ENCODE measurements at regions not wholly inside any gene's neighbourhood (a gene's known extent, or its start where the extent isn't known, plus 50 kb on each side); places are given as distances from the start of the nearest gene placed in this dataset.

- Histone ChIP-seq H3K27ac (ENCODE audit: low read length) (no peak overlapping the region), H3K27me3 (ENCODE audit: control insufficient read depth in 1 of 2, insufficient read depth in 2 of 2, low read length in 2 of 2) (no peaks in the 10 kb centered on the region), H3K36me3 (ENCODE audit: control insufficient read depth in 2 of 2, insufficient read depth in 2 of 2, low read length in 2 of 2) (no peaks in the 10 kb centered on the region), H3K9me3 (ENCODE audit: control insufficient read depth in 2 of 2, low read length in 2 of 2) (no peaks in the 10 kb centered on the region), H3K9ac (ENCODE audit: low read length in 2 of 2) (no peak overlapping the region), H3K4me3 (ENCODE audit: low read length in 2 of 2) (no peak overlapping the region), H3K4me1 (ENCODE audit: control insufficient read depth, insufficient read depth, low read length) (peaks cover 7% of the 10 kb centered on the region)
Observed at GRCh38 chr10:28811639-28812349, 134.5 kb downstream of the BAMBI start.

GRCh38 chr10:28812384-28813372 lies 135.4 kb downstream of the BAMBI start:
- Histone ChIP-seq H3K4me1 (ENCODE audit: control insufficient read depth, insufficient read depth, low read length) (no peaks in the 10 kb centered on the region), H3K36me3 (ENCODE audit: control insufficient read depth in 2 of 2, insufficient read depth in 2 of 2, low read length in 2 of 2) (no peaks in the 10 kb centered on the region), H3K27ac (ENCODE audit: low read length) (no peak overlapping the region), H3K9ac (ENCODE audit: low read length in 2 of 2) (no peak overlapping the region), H3K9me3 (ENCODE audit: control insufficient read depth in 2 of 2, low read length in 2 of 2) (no peaks in the 10 kb centered on the region), H3K4me3 (ENCODE audit: low read length in 2 of 2) (no peak overlapping the region), H3K27me3 (ENCODE audit: control insufficient read depth in 1 of 2, insufficient read depth in 2 of 2, low read length in 2 of 2) (no peaks in the 10 kb centered on the region)

- Histone ChIP-seq H3K36me3 (ENCODE audit: control insufficient read depth in 2 of 2, insufficient read depth in 2 of 2, low read length in 2 of 2) (no peaks in the 10 kb centered on the region), H3K9me3 (ENCODE audit: control insufficient read depth in 2 of 2, low read length in 2 of 2) (no peaks in the 10 kb centered on the region), H3K9ac (ENCODE audit: low read length in 2 of 2) (no peak overlapping the region), H3K4me1 (ENCODE audit: control insufficient read depth, insufficient read depth, low read length) (no peaks in the 10 kb centered on the region), H3K4me3 (ENCODE audit: low read length in 2 of 2) (no peak overlapping the region), H3K27ac (ENCODE audit: low read length) (no peak overlapping the region), H3K27me3 (ENCODE audit: control insufficient read depth in 1 of 2, insufficient read depth in 2 of 2, low read length in 2 of 2) (no peaks in the 10 kb centered on the region)
Observed at GRCh38 chr10:28815681-28816080, 138.4 kb downstream of the BAMBI start.

- no peak overlapping the region for H3K4me3 ChIP-seq (ENCODE audit: low read length in 2 of 2)
- H3K27me3 ChIP-seq (ENCODE audit: control insufficient read depth in 1 of 2, insufficient read depth in 2 of 2, low read length in 2 of 2): peaks cover 0 to 2% of the 10 kb centered on the region in 2 donors
- H3K9ac ChIP-seq (ENCODE audit: low read length in 2 of 2): no peak overlapping the region
- no peaks in the 10 kb centered on the region for H3K36me3 ChIP-seq (ENCODE audit: control insufficient read depth in 2 of 2, insufficient read depth in 2 of 2, low read length in 2 of 2)
- H3K9me3 ChIP-seq (ENCODE audit: control insufficient read depth in 2 of 2, low read length in 2 of 2): no peaks in the 10 kb centered on the region
- no peaks in the 10 kb centered on the region for H3K4me1 ChIP-seq (ENCODE audit: control insufficient read depth, insufficient read depth, low read length)
- no peak overlapping the region for H3K27ac ChIP-seq (ENCODE audit: low read length)
Observed at GRCh38 chr10:28822719-28823464, 145.6 kb downstream of the BAMBI start.

- no peak overlapping the region for H3K9ac ChIP-seq (ENCODE audit: low read length in 2 of 2)
- no peaks in the 10 kb centered on the region for H3K4me1 ChIP-seq (ENCODE audit: control insufficient read depth, insufficient read depth, low read length)
- H3K27me3 ChIP-seq (ENCODE audit: control insufficient read depth in 1 of 2, insufficient read depth in 2 of 2, low read length in 2 of 2): peaks cover 0 to 2% of the 10 kb centered on the region in 2 donors
- no peaks in the 10 kb centered on the region for H3K9me3 ChIP-seq (ENCODE audit: control insufficient read depth in 2 of 2, low read length in 2 of 2)
- H3K27ac ChIP-seq (ENCODE audit: low read length): no peak overlapping the region
- H3K36me3 ChIP-seq (ENCODE audit: control insufficient read depth in 2 of 2, insufficient read depth in 2 of 2, low read length in 2 of 2): no peaks in the 10 kb centered on the region
- H3K4me3 ChIP-seq (ENCODE audit: low read length in 2 of 2): no peak overlapping the region
Observed at GRCh38 chr10:28823501-28824075, 146.3 kb downstream of the BAMBI start.

GRCh38 chr10:28833313-28833712 lies 156.0 kb downstream of the BAMBI start:
- H3K4me1 ChIP-seq (ENCODE audit: control insufficient read depth, insufficient read depth, low read length): no peaks in the 10 kb centered on the region
- no peak overlapping the region for H3K4me3 ChIP-seq (ENCODE audit: low read length in 2 of 2)
- no peaks in the 10 kb centered on the region for H3K9me3 ChIP-seq (ENCODE audit: control insufficient read depth in 2 of 2, low read length in 2 of 2)
- no peak overlapping the region for H3K27ac ChIP-seq (ENCODE audit: low read length)
- H3K36me3 ChIP-seq (ENCODE audit: control insufficient read depth in 2 of 2, insufficient read depth in 2 of 2, low read length in 2 of 2): no peaks in the 10 kb centered on the region
- no peak overlapping the region for H3K9ac ChIP-seq (ENCODE audit: low read length in 2 of 2)
- no peaks in the 10 kb centered on the region for H3K27me3 ChIP-seq (ENCODE audit: control insufficient read depth in 1 of 2, insufficient read depth in 2 of 2, low read length in 2 of 2)

GRCh38 chr10:28836435-28836743 lies 159.1 kb downstream of the BAMBI start:
- no peak overlapping the region for H3K27ac ChIP-seq (ENCODE audit: low read length)
- no peak overlapping the region for H3K4me3 ChIP-seq (ENCODE audit: low read length in 2 of 2)
- no peaks in the 10 kb centered on the region for H3K27me3 ChIP-seq (ENCODE audit: control insufficient read depth in 1 of 2, insufficient read depth in 2 of 2, low read length in 2 of 2)
- no peaks in the 10 kb centered on the region for H3K4me1 ChIP-seq (ENCODE audit: control insufficient read depth, insufficient read depth, low read length)
- H3K9me3 ChIP-seq (ENCODE audit: control insufficient read depth in 2 of 2, low read length in 2 of 2): no peaks in the 10 kb centered on the region
- H3K36me3 ChIP-seq (ENCODE audit: control insufficient read depth in 2 of 2, insufficient read depth in 2 of 2, low read length in 2 of 2): no peaks in the 10 kb centered on the region
- no peak overlapping the region for H3K9ac ChIP-seq (ENCODE audit: low read length in 2 of 2)

- no peak overlapping the region for H3K9ac ChIP-seq (ENCODE audit: low read length in 2 of 2)
- H3K27me3 ChIP-seq (ENCODE audit: control insufficient read depth in 1 of 2, insufficient read depth in 2 of 2, low read length in 2 of 2): no peaks in the 10 kb centered on the region
- no peaks in the 10 kb centered on the region for H3K9me3 ChIP-seq (ENCODE audit: control insufficient read depth in 2 of 2, low read length in 2 of 2)
- no peaks in the 10 kb centered on the region for H3K36me3 ChIP-seq (ENCODE audit: control insufficient read depth in 2 of 2, insufficient read depth in 2 of 2, low read length in 2 of 2)
- H3K27ac ChIP-seq (ENCODE audit: low read length): no peak overlapping the region
- H3K4me1 ChIP-seq (ENCODE audit: control insufficient read depth, insufficient read depth, low read length): no peaks in the 10 kb centered on the region
- H3K4me3 ChIP-seq (ENCODE audit: low read length in 2 of 2): no peak overlapping the region
Observed at GRCh38 chr10:28837613-28838390, 160.5 kb downstream of the BAMBI start.

GRCh38 chr10:28838908-28839307 lies 161.6 kb downstream of the BAMBI start:
- no peak overlapping the region for H3K27ac ChIP-seq (ENCODE audit: low read length)
- H3K27me3 ChIP-seq (ENCODE audit: control insufficient read depth in 1 of 2, insufficient read depth in 2 of 2, low read length in 2 of 2): no peaks in the 10 kb centered on the region
- no peaks in the 10 kb centered on the region for H3K9me3 ChIP-seq (ENCODE audit: control insufficient read depth in 2 of 2, low read length in 2 of 2)
- H3K4me3 ChIP-seq (ENCODE audit: low read length in 2 of 2): no peak overlapping the region
- H3K36me3 ChIP-seq (ENCODE audit: control insufficient read depth in 2 of 2, insufficient read depth in 2 of 2, low read length in 2 of 2): no peaks in the 10 kb centered on the region
- no peaks in the 10 kb centered on the region for H3K4me1 ChIP-seq (ENCODE audit: control insufficient read depth, insufficient read depth, low read length)
- H3K9ac ChIP-seq (ENCODE audit: low read length in 2 of 2): no peak overlapping the region

- no peaks in the 10 kb centered on the region for H3K4me1 ChIP-seq (ENCODE audit: control insufficient read depth, insufficient read depth, low read length)
- H3K9me3 ChIP-seq (ENCODE audit: control insufficient read depth in 2 of 2, low read length in 2 of 2): no peaks in the 10 kb centered on the region
- no peak overlapping the region for H3K27ac ChIP-seq (ENCODE audit: low read length)
- H3K4me3 ChIP-seq (ENCODE audit: low read length in 2 of 2): no peak overlapping the region
- no peak overlapping the region for H3K9ac ChIP-seq (ENCODE audit: low read length in 2 of 2)
- no peaks in the 10 kb centered on the region for H3K36me3 ChIP-seq (ENCODE audit: control insufficient read depth in 2 of 2, insufficient read depth in 2 of 2, low read length in 2 of 2)
- H3K27me3 ChIP-seq (ENCODE audit: control insufficient read depth in 1 of 2, insufficient read depth in 2 of 2, low read length in 2 of 2): no peaks in the 10 kb centered on the region
Observed at GRCh38 chr10:28839600-28840007, 162.3 kb downstream of the BAMBI start.
